ENCODE measurements at regions not wholly inside any gene's neighbourhood (a gene's known extent, or its start where the extent isn't known, plus 50 kb on each side); places are given as distances from the start of the nearest gene placed in this dataset.
A peak's percentile ranks its signal among the peaks of the same experiment; 100 is the strongest.
"Not testable (repeated sequence)": the region's sequence is repeated elsewhere in the genome, so short reads cannot be mapped to it uniquely, and the experiment has no call there.

DNA sequence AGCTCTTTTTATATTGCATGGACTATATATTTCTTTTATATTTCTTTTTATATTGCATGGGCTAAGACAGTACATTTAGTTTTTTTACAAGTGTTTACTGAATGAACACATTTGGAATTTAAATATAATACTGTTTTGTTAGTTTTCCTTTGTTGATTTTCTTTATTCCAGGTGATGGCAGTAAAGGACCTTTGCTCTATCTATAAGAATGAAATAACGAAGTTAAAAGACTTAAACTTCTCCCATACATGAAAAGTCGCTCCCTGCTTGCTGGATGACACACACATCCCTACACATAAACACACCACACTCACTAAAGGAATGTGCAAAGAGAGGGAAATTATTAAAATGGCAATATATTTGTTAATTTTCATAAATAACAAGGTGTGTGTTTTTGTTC lies 102.5 kb upstream of the ANXA10 start:
- ATAC-seq = no peak
- Histone ChIP-seq H3K27ac (no peak overlapping the region), H3K4me3 (no peak overlapping the region), H3K9me3 (no peaks in the 10 kb centered on the region), H3K4me1 (no peaks in the 10 kb centered on the region), H3K4me2 (no peak overlapping the region)
- TF ChIP-seq RNF2 (IDR thresholded peaks at IDR 0.05; ENCODE audit: borderline replicate concordance, low read depth) = no peak
- TF ChIP-seq RAD21 (conservative IDR thresholded peaks at IDR 0.05 in 1 of 2, IDR thresholded peaks at IDR 0.05 in 1 of 2) = peak; percentile 39 to 52; a peak in 4 of 5 replicates
- TF ChIP-seq, protein P1, sequence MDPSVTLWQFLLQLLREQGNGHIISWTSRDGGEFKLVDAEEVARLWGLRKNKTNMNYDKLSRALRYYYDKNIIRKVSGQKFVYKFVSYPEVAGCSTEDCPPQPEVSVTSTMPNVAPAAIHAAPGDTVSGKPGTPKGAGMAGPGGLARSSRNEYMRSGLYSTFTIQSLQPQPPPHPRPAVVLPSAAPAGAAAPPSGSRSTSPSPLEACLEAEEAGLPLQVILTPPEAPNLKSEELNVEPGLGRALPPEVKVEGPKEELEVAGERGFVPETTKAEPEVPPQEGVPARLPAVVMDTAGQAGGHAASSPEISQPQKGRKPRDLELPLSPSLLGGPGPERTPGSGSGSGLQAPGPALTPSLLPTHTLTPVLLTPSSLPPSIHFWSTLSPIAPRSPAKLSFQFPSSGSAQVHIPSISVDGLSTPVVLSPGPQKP (IDR thresholded peaks at IDR 0.05; ENCODE audit: low read depth, low read length) = no peak
- no peak for TF ChIP-seq ESRRA (IDR thresholded peaks at IDR 0.05; ENCODE audit: borderline replicate concordance, low read length)
- TF ChIP-seq POLR2A (IDR thresholded peaks at IDR 0.05; ENCODE audit: low read length) = no peak
- no peak for TF ChIP-seq GATA3 (IDR thresholded peaks at IDR 0.05; ENCODE audit: borderline replicate concordance)
- no peak for TF ChIP-seq PHF8 (IDR thresholded peaks at IDR 0.05; ENCODE audit: borderline replicate concordance, low read depth)
- TF ChIP-seq TFCP2L1 (CRISPR knock-in tag; IDR thresholded peaks at IDR 0.05) = no peak
- no peak for TF ChIP-seq HDAC2 (IDR thresholded peaks at IDR 0.05)
- no peak for TF ChIP-seq ZNF302 (CRISPR knock-in tag; IDR thresholded peaks at IDR 0.05)
- TF ChIP-seq, protein P2, sequence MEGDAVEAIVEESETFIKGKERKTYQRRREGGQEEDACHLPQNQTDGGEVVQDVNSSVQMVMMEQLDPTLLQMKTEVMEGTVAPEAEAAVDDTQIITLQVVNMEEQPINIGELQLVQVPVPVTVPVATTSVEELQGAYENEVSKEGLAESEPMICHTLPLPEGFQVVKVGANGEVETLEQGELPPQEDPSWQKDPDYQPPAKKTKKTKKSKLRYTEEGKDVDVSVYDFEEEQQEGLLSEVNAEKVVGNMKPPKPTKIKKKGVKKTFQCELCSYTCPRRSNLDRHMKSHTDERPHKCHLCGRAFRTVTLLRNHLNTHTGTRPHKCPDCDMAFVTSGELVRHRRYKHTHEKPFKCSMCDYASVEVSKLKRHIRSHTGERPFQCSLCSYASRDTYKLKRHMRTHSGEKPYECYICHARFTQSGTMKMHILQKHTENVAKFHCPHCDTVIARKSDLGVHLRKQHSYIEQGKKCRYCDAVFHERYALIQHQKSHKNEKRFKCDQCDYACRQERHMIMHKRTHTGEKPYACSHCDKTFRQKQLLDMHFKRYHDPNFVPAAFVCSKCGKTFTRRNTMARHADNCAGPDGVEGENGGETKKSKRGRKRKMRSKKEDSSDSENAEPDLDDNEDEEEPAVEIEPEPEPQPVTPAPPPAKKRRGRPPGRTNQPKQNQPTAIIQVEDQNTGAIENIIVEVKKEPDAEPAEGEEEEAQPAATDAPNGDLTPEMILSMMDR (IDR thresholded peaks at IDR 0.05) = peak; percentile 32; the same call in 1 of the 3 replicates
- TF ChIP-seq ZC3H11A (IDR thresholded peaks at IDR 0.05) = no peak
- no peak for TF ChIP-seq CHD2 (IDR thresholded peaks at IDR 0.05; ENCODE audit: low read length, partially characterized antibody)
- TF ChIP-seq FOSB (CRISPR knock-in tag; IDR thresholded peaks at IDR 0.05) = no peak
- peak; percentile 27; the same call in 2 of the 3 replicates for TF ChIP-seq SMC3 (IDR thresholded peaks at IDR 0.05)
- DNase-seq (ENCODE audit: low read depth in 1 of 2, low spot score in 1 of 2) = peak in 1 of 2 experiments; percentile 1
- POLR2A ChIA-PET = no interaction called here
- CTCF ChIA-PET = interaction anchor here (0.6 to 3.7 kb wide), 4 partner anchors 149 to 990 kb away, joined by 3 to 21 read pairs (median 3); no protein-coding TSS in a partner anchor
- no peak for FAIRE-seq
- 6% methylated on average over 2 of the region's 2 CpGs for WGBS (ENCODE audit: missing lambda C conversion rate)

DNA sequence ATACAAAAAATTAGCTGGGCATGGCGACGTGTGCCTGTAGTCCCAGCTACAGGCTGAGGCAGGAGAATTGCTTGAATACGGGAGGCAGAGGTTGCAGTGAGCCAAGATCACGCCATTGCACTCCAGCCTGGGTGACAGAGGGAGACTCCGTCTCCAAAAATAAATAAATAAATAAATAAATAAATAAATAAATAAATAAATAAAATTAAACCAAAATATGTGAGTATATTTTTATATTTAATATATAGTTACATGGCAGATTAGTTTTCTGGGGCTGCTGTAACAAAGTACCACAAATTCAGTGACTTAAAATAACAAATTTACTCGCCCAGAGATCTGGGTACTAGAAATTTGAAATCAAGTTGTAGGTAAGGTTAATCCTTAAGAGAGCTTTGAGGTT lies 84.2 kb upstream of the ANXA10 start:
- CTCF ChIA-PET; POLR2A ChIA-PET; H3K9me3 ChIP-seq; H3K4me2 ChIP-seq; H3K27ac ChIP-seq; DNase-seq (ENCODE audit: low read depth in 1 of 2, low spot score in 1 of 2); FAIRE-seq; ATAC-seq; H3K4me3 ChIP-seq; H3K4me1 ChIP-seq: not testable (repeated sequence)
- WGBS (ENCODE audit: missing lambda C conversion rate) = 76% methylated on average over 6 of the region's 6 CpGs
- TF ChIP-seq ZC3H11A (IDR thresholded peaks at IDR 0.05) = peak; percentile 39

DNA sequence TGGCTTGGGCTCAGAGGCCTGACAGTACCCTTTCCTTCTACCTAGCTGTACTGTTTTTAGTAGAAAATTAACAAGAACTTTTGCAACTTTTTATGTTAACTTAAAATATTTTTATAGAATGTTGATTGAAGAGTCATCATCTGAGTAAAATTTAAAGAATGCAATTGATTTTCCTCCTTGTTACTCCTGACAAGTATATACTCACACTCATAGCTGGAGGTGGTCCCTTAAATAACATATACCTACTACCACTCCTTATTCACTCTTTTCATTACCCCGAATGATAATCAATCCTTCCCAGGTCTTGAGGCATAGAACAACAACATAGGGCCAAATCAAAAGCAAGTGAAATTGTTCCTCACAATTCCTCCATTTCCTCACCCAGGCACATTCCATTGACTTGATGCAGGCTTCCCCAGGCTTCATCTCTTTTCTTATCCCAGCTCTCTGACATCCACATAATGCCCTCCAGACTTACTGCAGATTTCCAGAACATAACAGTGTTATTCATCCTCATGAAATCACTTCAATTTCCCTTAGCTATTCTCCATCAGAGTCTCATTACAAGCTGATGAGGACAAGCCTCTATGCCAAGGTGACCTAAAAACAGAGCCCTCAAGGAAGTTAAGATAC lies 73.2 kb upstream of the ANXA10 start:
- no peak for ATAC-seq
- no peak overlapping the region for H3K4me3 ChIP-seq
- DNase-seq (ENCODE audit: low read depth in 1 of 2, low spot score in 1 of 2) = no peak
- no peak for TF ChIP-seq MYC (IDR thresholded peaks at IDR 0.05; ENCODE audit: borderline replicate concordance, low read length)
- TF ChIP-seq NR3C1 (IDR thresholded peaks at IDR 0.05) = no peak
- TF ChIP-seq JUNB (IDR thresholded peaks at IDR 0.05) = no peak
- TF ChIP-seq MAZ (IDR thresholded peaks at IDR 0.05; ENCODE audit: borderline replicate concordance, low read depth, low read length) = no peak
- TF ChIP-seq, protein P2 (IDR thresholded peaks at IDR 0.05) = no peak
- TF ChIP-seq, protein P3, sequence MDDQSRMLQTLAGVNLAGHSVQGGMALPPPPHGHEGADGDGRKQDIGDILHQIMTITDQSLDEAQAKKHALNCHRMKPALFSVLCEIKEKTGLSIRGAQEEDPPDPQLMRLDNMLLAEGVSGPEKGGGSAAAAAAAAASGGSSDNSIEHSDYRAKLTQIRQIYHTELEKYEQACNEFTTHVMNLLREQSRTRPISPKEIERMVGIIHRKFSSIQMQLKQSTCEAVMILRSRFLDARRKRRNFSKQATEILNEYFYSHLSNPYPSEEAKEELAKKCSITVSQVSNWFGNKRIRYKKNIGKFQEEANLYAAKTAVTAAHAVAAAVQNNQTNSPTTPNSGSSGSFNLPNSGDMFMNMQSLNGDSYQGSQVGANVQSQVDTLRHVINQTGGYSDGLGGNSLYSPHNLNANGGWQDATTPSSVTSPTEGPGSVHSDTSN (IDR thresholded peaks at IDR 0.05) = no peak
- no peak for TF ChIP-seq CHD2 (IDR thresholded peaks at IDR 0.05; ENCODE audit: low read length, partially characterized antibody)
- no peak for TF ChIP-seq POLR2AphosphoS2 (conservative IDR thresholded peaks at IDR 0.05; ENCODE audit: low read length)
- TF ChIP-seq SMC3 (IDR thresholded peaks at IDR 0.05) = no peak
- no peak overlapping the region for H3K27ac ChIP-seq
- no peak overlapping the region for H3K4me2 ChIP-seq
- ChIA-PET POLR2A (no interaction called here), CTCF (no interaction called here)
- FAIRE-seq = no peak
- H3K4me1 ChIP-seq = no peaks in the 10 kb centered on the region
- WGBS (ENCODE audit: missing lambda C conversion rate) = 33% methylated on average over 1 of the region's 1 CpG
- H3K9me3 ChIP-seq = no peaks in the 10 kb centered on the region

Measured in A549 (cell line).